RPMI7951 (cell line): ENCODE measurements at regions not wholly inside any gene's neighbourhood (a gene's known extent, or its start where the extent isn't known, plus 50 kb on each side); places are given as distances from the start of the nearest gene placed in this dataset.

Experiments used
- DNase-seq: peaks from one replicate; pipeline ENCODE4 v3.0.0-alpha.2; 2012; ENCODE audit warnings: low read depth

DNA sequence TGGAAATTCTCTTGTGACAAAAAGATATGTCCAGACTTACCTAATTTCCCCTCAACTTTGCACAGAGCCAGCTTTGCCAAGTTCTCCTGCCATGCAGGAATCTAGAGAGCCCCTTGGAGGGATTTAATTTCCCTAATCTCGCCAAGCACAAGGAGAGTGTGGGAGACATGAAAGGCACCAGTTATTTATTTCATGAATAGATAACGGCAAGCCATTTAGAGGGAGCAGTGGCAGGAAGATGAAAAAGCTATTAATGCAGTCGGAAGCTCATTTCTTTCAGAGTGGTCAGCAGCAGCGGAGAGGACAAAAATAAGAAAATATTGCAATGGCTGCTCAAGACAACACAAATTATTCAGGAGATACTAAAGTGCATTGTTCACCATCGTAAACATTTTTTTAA lies 150.9 kb upstream of the WSCD2 start:
- no peak for DNase-seq

DNA sequence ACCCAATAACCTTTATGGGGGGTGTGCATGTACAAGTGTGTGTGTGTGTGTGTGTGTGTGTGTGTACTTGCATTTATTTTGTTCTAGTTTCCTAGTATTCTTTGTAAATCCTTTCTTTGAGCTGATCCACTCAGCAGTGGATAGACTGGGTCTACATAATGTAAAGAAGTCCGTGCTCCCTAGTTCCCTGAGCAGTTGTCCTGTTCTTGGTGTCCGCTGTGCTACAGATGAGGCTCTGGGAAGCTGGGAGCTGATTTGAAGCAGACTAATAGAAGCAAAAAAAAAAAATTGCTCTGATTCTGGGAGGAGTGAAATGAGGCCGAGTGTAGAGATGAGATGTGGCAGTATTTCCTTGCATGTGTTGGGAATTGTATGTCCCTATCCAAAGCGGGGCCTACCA lies 150.4 kb upstream of the WSCD2 start:
- DNase-seq = no peak

DNA sequence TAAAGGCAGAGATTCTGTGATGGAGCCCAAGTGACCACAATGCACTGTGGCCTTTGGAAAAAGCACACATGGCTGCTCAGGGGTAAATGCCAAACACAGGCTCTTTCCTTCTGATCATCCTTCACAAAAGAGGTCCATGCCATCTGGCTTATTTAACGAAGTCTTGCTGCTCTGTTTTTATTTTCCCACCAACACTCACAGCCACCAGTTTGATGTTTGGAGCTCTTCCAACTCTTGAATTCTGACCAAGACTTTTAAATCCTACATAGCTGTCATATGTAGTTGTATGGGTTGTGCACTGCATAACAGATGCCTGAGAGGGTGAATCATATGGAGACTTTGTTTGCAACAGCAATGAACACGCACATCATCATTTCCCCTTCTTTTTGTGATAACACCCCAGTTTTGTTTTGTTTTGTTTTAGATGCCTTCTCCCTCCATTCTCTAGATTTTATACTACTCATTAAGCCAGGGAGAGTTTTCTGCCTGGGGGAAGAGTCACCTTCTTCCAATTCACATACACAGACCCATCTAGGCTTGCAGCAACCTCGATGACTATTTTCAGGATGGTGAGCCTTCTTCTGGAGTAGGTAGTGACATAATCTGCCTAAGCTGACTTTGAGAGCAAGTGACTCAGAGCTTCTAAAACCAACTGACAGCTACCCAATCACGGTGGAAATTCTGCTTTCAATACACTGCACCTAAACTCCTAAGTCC lies 145.2 kb upstream of the WSCD2 start:
- peak; percentile 12 for DNase-seq

DNA sequence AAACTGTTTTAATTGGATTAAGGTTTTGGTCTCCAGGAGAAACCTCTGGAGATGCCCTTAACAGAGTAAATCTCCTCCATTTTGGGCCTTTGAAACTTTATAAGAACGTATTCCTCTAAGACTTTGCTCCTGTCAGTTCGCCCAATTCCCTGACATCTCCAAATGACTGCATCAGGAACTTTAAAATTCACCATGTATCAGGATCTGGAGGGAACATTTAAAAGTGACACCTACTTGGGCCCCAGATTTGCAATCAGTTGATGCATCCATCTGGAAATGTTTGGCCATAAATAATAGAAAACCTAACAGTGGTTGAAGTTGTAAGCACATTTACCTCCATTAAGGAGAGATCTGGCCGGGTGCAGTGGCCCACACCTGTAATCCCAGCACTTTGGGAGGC lies 144.1 kb upstream of the WSCD2 start:
- no peak for DNase-seq

DNA sequence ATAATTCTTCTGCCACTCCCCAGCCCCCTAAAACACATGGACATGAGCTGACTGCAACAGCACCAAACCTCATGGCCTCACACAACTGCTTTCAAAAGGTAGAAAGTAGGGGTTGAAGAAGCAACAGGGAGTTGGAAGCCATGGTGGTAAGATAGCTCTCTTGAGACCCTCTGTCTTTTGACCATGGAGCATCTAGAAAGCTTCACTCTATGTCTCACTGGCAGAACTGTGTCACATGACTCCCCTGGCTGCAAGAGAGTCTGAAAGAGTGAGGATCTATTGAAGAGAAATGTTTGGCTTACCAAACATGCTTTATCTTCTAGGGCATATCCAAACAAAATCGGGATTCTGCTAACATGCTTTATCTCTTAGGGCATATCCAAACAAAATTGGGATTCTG lies 142.9 kb upstream of the WSCD2 start:
- no peak for DNase-seq

DNA sequence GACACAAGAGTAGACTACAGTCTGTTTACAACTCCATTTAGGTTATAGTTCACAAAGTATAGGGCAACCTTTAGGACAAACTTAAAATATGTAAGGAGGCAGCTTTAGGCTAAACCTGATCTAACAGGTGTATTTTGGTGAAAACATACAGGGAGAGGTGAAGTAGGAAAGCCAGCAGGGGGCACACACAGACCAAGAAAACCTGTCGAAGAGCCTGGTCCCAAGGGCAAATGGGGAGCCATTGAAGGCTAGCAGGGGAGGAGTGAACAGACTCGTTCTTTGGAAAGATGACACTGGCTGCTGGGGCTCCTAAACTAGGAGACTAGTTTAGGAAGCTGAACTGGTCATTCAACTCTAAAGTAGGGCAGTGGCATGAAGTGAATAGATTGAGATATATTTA lies 138.8 kb upstream of the WSCD2 start:
- DNase-seq = peak; percentile 9

DNA sequence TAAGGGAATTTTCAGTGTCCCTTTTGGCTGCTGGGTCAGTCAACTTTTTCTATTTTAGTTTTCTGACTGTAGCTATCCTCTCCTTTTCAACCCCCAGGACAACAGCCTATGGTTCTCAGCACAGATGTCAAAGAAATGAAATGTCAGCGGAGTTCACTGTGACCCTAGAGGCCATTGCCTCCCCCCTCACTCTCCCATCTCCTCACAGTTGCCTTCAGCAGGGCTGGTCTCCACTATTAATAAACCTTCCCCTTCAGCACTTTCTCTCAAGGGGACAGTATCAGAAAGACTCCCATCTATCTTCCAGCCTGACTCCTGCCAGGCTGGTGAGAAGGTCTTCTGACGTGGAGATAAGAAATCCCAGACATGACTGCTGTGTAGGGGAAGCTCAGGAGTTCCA lies 137.1 kb upstream of the WSCD2 start:
- DNase-seq = no peak

DNA sequence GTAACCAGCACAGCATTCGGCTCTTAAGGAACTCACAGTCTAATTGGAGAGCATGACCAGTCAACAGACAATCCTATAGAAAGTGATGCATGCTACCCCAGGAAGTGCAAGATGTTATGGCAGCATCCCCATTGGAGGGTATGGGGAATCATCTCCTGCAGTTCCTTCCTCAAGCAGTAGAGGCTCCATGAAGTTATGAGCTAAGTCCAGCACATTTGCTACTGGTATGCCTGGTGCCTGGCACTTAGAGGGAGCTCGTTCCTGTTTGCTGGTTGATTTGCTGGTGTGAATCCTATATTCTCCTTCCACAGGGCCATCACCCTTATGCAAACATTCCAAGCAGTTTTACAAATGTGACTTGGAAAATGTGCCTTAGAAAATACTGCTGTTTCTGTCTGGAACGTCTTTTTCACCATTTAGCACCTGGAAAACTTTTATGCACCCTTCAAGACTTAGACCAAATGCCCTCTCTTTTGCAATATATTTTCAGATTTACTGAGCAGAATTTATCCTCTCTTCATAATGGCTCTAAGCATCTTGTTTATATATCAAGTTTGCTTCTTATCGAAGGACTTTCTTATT lies 136.1 kb upstream of the WSCD2 start:
- DNase-seq = peak; percentile 48

DNA sequence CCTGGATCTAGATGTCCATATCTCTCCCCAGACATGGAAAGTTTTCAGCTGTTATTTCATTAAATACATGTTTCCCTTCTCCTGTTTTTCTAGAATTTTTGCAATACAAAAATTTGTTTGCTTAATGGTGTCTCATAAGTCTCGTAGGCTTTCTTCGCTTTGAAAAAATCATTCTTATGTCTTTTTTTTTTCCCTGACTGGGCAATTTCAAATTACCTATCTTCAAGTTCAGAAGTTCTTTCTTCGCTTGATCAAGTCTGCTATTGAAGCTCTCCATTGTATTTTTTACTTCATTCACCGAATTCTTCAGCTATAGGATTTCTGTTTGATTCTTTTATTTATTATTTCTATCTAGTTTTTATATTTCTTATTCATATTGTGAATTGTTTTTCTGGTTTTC lies 130.2 kb upstream of the WSCD2 start:
- DNase-seq = no peak

DNA sequence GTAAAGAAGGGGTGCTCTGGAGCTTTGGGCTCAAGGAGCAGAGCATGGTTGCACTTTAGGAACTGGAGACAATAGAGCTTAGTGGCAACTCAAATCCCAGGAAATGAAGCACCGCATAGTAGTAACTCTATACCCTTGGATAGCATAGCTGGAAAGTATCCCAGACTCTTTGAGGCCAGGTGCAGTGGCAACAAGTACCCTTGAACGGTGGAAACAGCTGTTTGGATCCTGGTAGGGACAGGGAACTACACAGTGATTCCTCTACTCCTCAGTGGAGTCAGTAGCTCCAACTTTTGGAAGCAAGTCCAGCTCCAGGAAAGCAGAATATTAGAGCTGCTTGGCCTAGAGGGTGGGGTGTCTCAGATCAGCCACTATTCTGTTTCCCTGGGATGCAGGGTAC lies 129.0 kb upstream of the WSCD2 start:
- no peak for DNase-seq

DNA sequence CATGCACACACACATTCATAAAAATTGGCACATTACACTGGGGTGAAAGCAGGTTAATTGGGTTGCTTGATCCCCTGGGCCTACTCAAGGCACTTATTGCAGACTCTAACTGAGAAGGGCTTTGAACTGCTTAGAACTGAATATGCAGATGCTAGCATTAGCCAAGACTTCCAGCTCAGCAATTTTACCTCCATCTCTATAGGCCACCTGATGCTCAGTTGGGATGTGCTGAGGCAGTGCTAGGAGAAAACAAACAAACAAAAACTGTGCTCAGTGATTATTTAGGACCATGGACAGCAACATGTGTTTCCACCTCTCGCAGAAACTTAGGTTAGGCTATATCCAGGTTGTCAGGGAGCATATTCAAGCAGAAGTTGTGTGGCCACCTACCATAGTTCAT lies 124.8 kb upstream of the WSCD2 start:
- DNase-seq = no peak

DNA sequence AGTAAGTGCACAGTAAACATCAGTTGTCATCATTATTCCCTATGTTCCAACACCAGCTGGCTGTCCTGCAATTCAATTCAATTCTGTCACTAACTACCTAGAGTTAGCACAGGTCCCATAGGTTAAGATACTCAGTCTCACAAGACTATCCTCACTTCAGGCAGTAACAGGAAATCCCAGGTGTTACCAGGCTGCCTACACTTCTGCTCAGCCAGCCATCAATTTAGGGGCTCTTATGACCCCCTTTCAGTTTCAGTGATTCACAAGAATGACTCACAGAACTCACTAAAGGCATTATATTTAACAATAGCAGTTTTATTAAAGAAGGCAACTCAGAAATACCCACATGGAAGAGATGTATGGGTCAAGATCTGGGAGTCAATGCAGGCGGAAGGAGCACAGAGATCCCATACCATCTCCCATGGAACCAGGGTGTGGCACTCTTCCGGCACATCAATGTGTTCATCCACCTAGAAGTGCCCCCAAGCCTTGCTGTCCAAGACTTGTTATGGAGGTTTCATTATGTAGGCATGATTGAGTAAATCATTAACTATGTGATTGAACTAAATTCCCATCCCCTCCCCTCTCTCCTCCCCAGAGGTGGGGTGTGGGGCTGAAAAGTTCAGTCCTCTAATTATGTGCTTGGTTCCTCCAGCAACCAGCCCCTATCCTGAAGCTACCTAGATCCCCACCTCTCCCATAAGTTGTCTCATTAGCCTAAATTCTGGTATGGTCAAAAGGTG lies 120.8 kb upstream of the WSCD2 start:
- no peak for DNase-seq

DNA sequence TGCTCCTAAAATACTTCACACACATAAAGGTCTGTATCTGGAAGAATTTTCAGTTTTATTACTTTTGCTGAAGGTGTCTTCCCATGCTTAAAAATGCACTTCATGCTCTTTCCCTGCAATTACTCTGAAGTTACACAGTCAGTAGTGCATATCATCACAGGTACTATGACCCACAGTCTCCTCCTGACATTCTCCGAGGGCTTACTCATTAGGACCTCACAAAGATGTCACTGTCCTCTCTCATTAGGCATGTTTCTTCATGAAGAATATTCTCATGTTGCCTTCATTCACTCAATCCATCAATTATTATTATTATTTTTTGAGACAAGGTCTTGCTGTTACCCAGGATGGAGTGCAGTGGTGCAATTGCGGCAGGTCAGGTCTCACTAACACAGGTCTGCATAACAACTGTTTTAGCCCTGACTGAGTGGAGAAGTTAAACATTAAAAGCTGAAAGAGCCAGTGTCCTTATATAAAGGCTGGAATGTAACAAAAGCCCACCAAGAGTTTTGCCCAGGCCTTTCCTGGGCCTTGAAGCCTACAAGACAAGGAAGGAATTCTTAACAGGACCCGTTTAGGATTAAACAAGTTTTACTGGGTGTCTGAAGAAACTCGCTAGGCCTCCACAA lies 119.5 kb upstream of the WSCD2 start:
- DNase-seq = no peak

DNA sequence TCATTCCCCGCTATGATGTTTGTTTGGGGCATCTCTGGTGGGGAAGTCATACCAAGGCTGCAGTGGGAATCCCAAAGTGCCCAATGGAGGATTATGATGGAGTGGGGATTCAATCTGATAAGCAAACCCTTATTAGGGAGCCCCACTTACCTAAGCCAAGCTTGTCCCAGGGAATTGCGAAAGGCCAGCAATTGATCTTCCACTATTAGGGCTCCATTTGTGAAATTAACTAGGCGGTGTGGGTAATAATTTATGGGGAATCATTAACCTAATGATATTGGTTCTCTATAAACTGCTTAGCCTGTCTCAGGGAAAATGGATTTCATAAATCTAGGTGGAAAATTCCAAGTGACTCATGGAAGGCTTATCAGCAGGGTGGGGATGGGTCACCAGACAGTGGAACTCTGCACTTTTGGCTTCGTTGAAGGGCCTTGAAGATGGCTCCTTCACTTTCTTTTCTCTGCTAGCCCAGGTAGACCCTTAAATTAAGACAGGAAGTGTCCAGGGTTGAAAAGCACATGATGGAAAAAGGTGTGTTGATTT lies 113.0 kb upstream of the WSCD2 start:
- DNase-seq = no peak

DNA sequence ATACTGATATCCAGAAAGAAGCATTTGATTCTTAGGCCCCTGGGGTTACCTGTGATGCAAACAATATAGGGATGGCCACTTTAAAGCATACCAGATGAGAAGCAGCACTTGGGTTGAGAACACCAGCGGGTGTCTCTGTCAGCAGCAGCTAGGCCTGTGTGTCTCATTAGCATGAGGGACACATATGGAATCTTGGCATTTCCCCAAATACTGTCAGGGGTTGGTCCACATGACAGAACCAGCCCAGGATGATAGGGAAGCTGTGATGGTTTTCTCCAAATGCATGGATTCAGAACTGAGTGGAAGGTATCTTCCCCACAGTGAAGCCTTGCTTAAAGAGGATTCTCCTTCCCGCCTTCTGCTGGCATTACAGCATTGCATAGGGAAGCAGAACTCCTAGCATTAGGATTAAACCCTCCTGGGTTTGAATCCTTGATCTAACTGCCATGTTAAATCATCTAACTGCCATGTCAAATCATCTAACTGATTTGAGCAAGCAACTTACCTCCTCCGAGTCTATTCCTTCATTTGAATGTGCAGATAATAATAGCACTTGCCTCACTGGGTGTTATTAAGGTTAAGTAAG lies 111.5 kb upstream of the WSCD2 start:
- DNase-seq = no peak

DNA sequence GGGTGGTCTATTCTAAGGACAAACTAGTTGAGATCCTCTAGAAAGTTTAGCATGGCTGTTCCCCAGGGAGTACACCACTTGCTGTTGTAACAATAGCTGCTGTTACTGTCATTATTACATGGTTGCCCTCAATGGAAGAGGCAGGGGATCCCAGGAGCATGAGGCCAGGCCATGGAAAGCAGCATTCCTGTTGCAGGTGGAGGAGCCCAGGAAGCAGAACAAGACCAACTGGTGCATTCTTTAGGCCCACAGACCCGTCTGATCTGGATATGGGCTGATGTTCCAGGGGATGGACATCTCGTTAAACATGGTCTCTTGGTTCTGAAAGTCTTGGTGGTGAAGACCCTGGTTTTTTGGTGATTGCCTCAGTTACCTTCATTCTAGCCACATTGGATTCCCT lies 109.2 kb upstream of the WSCD2 start:
- DNase-seq = no peak

DNA sequence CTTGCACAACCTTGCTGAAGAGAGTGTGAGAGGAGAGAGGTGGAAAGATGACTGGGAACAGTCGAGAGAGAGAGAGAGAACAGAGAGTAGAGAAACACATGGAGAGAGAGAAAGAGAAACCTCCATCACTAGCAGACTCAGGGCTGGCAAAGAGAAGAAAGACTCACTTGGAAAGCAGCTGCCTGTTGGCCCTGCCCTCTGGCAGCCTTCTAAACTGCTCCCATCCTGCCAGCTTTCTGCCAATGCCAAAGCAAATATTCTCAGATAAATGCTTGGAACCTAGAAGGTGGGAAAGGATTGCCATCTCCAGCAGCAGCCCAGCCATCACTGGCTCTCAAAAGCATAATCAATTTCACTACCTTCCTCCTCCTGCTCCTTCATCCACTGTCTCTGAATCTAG lies 107.9 kb upstream of the WSCD2 start:
- no peak for DNase-seq

DNA sequence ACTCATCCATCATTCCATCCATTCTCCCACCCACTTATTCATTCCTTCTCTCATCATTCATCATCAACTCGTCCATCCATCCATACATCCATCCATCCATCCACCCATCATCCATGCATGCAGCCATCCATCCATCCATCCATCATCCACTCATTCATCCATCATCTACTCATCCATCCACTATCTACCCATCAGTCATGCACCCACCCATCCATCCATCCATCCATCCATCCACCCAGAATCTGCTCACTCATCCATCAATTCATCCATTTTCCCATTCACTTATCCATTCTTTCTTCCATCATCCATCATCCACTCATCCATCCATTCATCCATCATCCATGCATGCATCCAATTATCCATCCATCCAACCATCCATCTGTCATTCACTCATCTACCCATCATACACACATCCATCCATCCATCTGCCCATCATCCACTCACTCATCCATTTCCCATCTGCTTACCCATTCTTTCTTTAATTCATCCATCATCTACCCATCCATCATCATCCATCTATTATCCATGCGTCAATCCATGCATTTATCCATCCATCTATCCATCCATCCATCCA lies 107.1 kb upstream of the WSCD2 start:
- no peak for DNase-seq

DNA sequence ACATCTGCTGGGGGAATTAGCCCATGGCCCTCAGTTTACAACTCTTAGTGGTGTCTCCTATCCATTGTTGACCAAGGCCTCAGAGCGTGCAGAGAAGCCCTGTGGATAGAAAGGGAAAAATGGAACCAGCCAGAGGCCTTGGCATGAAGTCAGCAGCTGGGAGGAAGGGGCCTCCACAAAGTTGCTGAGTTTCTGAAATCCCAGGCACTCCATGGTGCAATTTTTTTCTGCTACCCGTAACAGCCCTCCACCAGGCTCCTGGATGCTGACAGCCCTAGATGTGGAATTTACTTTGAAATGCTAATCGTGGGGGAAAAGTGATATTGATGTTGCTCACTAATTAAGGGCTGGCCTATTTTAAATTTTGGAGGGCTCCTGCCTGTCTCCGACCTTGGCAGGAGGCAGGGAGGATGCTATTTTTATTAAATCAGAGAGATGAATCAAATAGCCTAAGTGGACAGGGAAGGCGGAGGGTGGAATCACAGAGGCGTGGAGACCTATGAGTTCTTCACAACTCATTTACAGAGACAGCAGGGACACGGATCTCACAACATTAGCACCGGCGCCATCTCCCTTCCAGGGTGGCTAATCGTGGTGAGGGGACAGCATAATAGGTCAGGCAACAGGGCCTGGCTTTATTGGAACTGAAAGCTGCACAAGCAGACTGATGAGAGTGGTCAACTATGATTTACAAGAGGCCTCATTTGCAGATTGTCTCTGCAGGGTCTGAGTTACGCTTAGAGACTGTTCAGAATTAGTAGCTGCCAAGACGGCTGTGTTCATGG lies 99.8 kb upstream of the WSCD2 start:
- DNase-seq = no peak

DNA sequence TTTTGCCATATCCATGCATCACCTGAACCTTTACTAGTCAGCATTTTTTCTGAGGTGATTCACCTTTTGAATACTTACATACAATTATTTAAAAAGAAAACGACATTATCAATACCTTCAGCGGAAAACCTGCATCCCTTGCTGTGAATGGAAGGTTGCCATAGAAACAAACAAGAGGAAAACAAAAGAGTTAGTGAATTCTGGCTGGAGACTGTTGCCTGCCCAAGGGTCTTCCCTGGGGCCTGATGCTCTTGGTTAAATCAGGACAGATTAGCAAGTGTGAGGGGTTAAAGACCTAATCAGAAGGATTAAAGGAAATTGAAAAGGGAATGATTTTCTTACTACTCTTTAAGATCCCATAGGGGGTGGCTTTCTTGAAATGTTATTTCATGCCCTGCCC lies 96.0 kb upstream of the WSCD2 start:
- no peak for DNase-seq

DNA sequence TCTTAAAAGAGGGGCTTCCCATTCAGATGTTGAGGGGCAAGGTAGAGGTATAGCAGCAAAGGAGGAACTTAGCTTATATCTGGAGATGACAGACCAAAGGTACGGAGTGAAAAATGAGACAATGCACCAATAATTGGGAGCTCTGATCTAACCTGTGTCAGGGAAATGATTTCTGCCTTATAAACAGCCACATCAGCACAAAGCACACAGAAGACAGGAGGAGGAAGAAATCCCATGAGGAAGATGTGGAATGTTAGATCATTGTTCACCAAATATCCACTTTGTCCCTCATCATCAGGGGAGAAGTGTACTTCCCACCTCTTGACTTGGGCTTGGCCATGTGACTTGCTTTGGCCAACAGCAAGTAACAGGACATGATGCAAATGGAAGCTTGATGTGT lies 93.7 kb upstream of the WSCD2 start:
- DNase-seq = no peak
